ENCODE measurements at regions not wholly inside any gene's neighbourhood (a gene's known extent, or its start where the extent isn't known, plus 50 kb on each side); places are given as distances from the start of the nearest gene placed in this dataset.
"Not testable (repeated sequence)": the region's sequence is repeated elsewhere in the genome, so short reads cannot be mapped to it uniquely, and the experiment has no call there.

DNA sequence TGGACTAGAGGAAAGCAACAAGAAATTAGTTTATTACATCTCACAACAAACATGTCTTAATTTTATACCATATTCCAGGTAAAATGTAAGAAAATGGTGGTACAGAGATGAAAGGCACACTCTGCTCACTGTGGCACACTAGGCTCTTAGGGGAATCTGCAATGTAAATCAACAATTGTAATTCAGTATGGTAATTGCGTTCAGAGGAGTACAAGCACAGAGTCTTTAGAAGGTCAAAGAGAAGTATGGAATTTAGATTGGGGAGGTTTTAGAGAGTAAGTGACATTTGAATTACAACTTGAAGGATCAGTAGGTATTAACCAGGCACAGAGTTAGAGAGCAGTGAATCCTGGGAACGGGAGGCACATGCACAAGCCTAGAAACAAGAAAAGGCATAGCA lies 694.0 kb upstream of the USP15 start:
- H3F3A ChIP-seq (ENCODE audit: low read depth), result no peaks in the 10 kb centered on the region
- H3K27me3 Mint-ChIP-seq (ENCODE audit: insufficient read depth, low read depth), result peaks cover 2% of the 10 kb centered on the region

DNA sequence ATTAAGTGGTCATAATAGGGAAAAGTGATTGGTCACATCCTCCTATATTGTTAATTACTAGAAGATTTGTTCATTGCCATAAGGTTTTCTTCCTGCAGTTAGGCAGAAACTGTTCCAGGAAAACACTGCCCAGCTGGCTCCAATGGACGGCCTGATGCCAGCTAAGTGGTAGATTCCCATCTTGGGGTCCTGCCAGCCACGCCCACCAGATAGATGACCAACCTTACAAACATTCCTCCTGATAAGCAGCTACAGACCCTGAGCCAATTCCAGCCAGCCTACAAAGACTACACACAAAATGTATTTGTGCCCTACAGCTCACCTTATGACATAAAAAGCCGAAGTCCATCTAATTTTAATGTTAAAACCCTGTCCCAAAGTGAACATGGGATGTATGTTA lies 685.9 kb upstream of the USP15 start:
- no peak overlapping the region for H3K4me2 ChIP-seq
- H3K36me3 ChIP-seq, result no peaks in the 10 kb centered on the region
- peaks cover 2% of the 10 kb centered on the region for H3K4me1 ChIP-seq
- Mint-ChIP-seq H3K4me1 (no peaks in the 10 kb centered on the region), H3K4me3 (no peak overlapping the region), H3K27ac (no peak overlapping the region), H3K27me3 (ENCODE audit: insufficient read depth, low read depth) (peaks cover 6% of the 10 kb centered on the region), H3K36me3 (no peaks in the 10 kb centered on the region), H3K9me3 (no peaks in the 10 kb centered on the region)
- no peaks in the 10 kb centered on the region for H4K20me1 ChIP-seq (ENCODE audit: low read depth)
- H3K27me3 ChIP-seq, result no peaks in the 10 kb centered on the region
- H3K79me2 ChIP-seq (ENCODE audit: low read depth), result no peaks in the 10 kb centered on the region
- no peak overlapping the region for H3K4me3 ChIP-seq
- DNase-seq (ENCODE audit: low spot score), result no peak
- H3F3A ChIP-seq (ENCODE audit: low read depth), result no peaks in the 10 kb centered on the region
- no peak overlapping the region for H3K27ac ChIP-seq
- H3K9ac ChIP-seq, result no peak overlapping the region
- H3K9me3 ChIP-seq (ENCODE audit: low read depth), result no peaks in the 10 kb centered on the region
- no peak overlapping the region for H2AFZ ChIP-seq (replicated peaks)
- TF ChIP-seq EZH2phosphoT487 (IDR thresholded peaks at IDR 0.05), result no peak
- TF ChIP-seq, protein P1, sequence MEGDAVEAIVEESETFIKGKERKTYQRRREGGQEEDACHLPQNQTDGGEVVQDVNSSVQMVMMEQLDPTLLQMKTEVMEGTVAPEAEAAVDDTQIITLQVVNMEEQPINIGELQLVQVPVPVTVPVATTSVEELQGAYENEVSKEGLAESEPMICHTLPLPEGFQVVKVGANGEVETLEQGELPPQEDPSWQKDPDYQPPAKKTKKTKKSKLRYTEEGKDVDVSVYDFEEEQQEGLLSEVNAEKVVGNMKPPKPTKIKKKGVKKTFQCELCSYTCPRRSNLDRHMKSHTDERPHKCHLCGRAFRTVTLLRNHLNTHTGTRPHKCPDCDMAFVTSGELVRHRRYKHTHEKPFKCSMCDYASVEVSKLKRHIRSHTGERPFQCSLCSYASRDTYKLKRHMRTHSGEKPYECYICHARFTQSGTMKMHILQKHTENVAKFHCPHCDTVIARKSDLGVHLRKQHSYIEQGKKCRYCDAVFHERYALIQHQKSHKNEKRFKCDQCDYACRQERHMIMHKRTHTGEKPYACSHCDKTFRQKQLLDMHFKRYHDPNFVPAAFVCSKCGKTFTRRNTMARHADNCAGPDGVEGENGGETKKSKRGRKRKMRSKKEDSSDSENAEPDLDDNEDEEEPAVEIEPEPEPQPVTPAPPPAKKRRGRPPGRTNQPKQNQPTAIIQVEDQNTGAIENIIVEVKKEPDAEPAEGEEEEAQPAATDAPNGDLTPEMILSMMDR (IDR thresholded peaks at IDR 0.05), result no peak
- TF ChIP-seq EZH2 (IDR thresholded peaks at IDR 0.05), result no peak

More for the DNA sequence above, 694.0 kb upstream of the USP15 start:
- Mint-ChIP-seq H3K4me3 (no peak overlapping the region), H3K36me3 (no peaks in the 10 kb centered on the region), H3K9me3 (no peaks in the 10 kb centered on the region), H3K27ac (no peak overlapping the region), H3K4me1 (peaks cover 5% of the 10 kb centered on the region)
- Histone ChIP-seq H3K27ac (no peak overlapping the region), H3K27me3 (no peaks in the 10 kb centered on the region), H3K36me3 (no peaks in the 10 kb centered on the region), H3K9me3 (ENCODE audit: low read depth) (no peaks in the 10 kb centered on the region), H4K20me1 (ENCODE audit: low read depth) (no peaks in the 10 kb centered on the region), H3K4me3 (no peak overlapping the region), H2AFZ (replicated peaks) (peak overlapping the region; percentile 1), H3K79me2 (ENCODE audit: low read depth) (no peaks in the 10 kb centered on the region), H3K4me2 (no peak overlapping the region), H3K4me1 (peaks cover 11% of the 10 kb centered on the region), H3K9ac (no peak overlapping the region)
- TF ChIP-seq EZH2 (IDR thresholded peaks at IDR 0.05) (no peak), EZH2phosphoT487 (IDR thresholded peaks at IDR 0.05) (no peak)
- TF ChIP-seq, protein P1 (IDR thresholded peaks at IDR 0.05), result no peak
- no peak for DNase-seq (ENCODE audit: low spot score)

DNA sequence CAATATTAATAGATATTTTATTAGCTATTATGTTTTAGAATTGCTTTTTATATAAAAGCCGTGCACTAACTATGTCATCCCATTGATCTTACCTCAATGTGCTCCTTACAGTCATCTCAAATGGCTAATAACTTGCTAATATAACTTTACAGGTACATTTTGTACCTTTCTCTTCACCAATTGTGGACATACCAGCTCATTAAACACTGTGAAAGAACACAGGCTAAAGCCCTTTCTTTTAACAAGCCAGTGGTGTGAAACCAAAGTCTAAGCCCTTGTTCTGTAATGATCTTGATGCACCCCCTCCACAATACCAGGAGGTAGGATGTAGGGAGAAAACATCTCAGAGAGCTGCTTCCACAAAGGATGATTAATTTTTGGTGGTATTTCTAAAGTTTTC lies 675.3 kb upstream of the USP15 start:
- Histone ChIP-seq H4K20me1 (ENCODE audit: low read depth) (no peaks in the 10 kb centered on the region), H3K9ac (no peak overlapping the region), H3K27me3 (no peaks in the 10 kb centered on the region), H3F3A (ENCODE audit: low read depth) (no peaks in the 10 kb centered on the region), H3K4me3 (no peak overlapping the region), H2AFZ (replicated peaks) (no peak overlapping the region), H3K27ac (no peak overlapping the region), H3K9me3 (ENCODE audit: low read depth) (no peaks in the 10 kb centered on the region), H3K79me2 (ENCODE audit: low read depth) (no peaks in the 10 kb centered on the region), H3K4me1 (peaks cover 8% of the 10 kb centered on the region), H3K4me2 (no peak overlapping the region), H3K36me3 (no peaks in the 10 kb centered on the region)
- Mint-ChIP-seq H3K4me3 (no peak overlapping the region), H3K27ac (no peak overlapping the region), H3K9me3 (peaks cover 22% of the 10 kb centered on the region), H3K27me3 (ENCODE audit: insufficient read depth, low read depth) (no peaks in the 10 kb centered on the region), H3K36me3 (peaks cover 3% of the 10 kb centered on the region), H3K4me1 (peaks cover 14% of the 10 kb centered on the region)
- peak; percentile 31 for DNase-seq (ENCODE audit: low spot score)
- TF ChIP-seq, protein P1 (IDR thresholded peaks at IDR 0.05), result no peak
- TF ChIP-seq EZH2 (IDR thresholded peaks at IDR 0.05) (no peak), EZH2phosphoT487 (IDR thresholded peaks at IDR 0.05) (no peak)

DNA sequence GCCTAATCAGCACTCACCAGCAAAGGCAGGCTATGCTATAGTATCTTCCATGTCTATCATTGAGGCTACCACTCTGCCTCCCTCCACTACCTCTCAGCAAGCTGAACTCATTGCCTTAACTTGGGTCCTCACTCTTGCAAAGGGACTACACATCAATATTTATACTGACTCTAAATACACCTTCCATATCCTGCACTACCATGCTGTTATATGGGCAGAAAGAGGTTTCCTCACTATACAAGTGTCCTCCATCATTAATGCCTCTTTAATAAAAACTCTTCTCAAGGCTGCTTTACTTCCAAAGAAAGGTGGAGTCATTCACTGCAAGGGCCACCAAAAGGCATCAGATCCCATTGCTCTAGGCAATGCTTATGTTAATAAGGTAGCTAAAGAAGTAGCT lies 669.3 kb upstream of the USP15 start:
- not testable (repeated sequence) for H4K20me1 ChIP-seq (ENCODE audit: low read depth); H3K4me3 Mint-ChIP-seq; H3K27me3 Mint-ChIP-seq (ENCODE audit: insufficient read depth, low read depth); H3F3A ChIP-seq (ENCODE audit: low read depth); H3K4me2 ChIP-seq; DNase-seq (ENCODE audit: low spot score); H3K27ac ChIP-seq; H3K79me2 ChIP-seq (ENCODE audit: low read depth); H3K4me1 ChIP-seq; H3K9me3 ChIP-seq (ENCODE audit: low read depth); H2AFZ ChIP-seq (replicated peaks); H3K27me3 ChIP-seq; H3K9ac ChIP-seq; H3K4me3 ChIP-seq; H3K27ac Mint-ChIP-seq; H3K36me3 ChIP-seq; H3K36me3 Mint-ChIP-seq; H3K4me1 Mint-ChIP-seq
- peaks cover 38% of the 10 kb centered on the region for H3K9me3 Mint-ChIP-seq
